ENCODE measurements at regions not wholly inside any gene's neighbourhood (a gene's known extent, or its start where the extent isn't known, plus 50 kb on each side); places are given as distances from the start of the nearest gene placed in this dataset.

DNA sequence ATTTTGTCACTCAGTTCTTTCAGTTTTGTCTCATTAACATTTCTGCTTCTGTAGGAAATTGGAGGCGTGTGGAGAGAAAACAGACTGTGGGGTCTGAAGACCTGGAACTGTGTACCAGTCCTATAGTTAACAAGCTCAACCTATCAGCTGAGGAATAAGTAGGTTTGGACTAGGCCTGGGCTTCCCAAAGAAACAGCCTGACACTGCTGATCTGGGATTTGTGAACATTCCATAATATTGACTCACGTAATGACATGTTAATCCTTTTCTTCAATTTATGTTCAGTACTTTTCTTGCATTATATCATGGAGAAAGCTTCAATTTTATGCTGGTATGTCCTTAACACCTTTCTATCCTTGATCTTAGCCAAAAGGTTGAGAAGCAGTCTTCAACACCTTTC lies 181.6 kb upstream of the RORA start:
- TF ChIP-seq, protein P1, sequence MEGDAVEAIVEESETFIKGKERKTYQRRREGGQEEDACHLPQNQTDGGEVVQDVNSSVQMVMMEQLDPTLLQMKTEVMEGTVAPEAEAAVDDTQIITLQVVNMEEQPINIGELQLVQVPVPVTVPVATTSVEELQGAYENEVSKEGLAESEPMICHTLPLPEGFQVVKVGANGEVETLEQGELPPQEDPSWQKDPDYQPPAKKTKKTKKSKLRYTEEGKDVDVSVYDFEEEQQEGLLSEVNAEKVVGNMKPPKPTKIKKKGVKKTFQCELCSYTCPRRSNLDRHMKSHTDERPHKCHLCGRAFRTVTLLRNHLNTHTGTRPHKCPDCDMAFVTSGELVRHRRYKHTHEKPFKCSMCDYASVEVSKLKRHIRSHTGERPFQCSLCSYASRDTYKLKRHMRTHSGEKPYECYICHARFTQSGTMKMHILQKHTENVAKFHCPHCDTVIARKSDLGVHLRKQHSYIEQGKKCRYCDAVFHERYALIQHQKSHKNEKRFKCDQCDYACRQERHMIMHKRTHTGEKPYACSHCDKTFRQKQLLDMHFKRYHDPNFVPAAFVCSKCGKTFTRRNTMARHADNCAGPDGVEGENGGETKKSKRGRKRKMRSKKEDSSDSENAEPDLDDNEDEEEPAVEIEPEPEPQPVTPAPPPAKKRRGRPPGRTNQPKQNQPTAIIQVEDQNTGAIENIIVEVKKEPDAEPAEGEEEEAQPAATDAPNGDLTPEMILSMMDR (IDR thresholded peaks at IDR 0.05), result no peak
- TF ChIP-seq POLR2A (IDR thresholded peaks at IDR 0.05), result no peak
